Uterus (tissue), 3 donors: ENCODE measurements at regions not wholly inside any gene's neighbourhood (a gene's known extent, or its start where the extent isn't known, plus 50 kb on each side); places are given as distances from the start of the nearest gene placed in this dataset.
"Not testable (repeated sequence)": the region's sequence is repeated elsewhere in the genome, so short reads cannot be mapped to it uniquely, and the experiment has no call there.

Source experiments
- DNase-seq, 2 donors: peaks; one replicate each; pipeline ENCODE4 v3.0.0-alpha.2; 2019 to 2020
- H3K27ac ChIP-seq, 2 donors: fragments of 200-600 bp; sonication (generic); 1 replicate in 1 of 2; 2 replicates in 1 of 2; pipeline ENCODE4 v1.5.1; 2016 to 2018
- H3K27me3 ChIP-seq, 2 donors: fragments of 200-600 bp; sonication (generic); one replicate each; pipeline ENCODE4 v1.5.1; 2018 to 2019; ENCODE audit warnings: control low read depth in 1 of 2
- H3K36me3 ChIP-seq, 2 donors: fragments of 200-600 bp; sonication (generic); one replicate each; pipeline ENCODE4 v1.5.1; 2019; ENCODE audit warnings: control low read depth in 1 of 2
- H3K4me1 ChIP-seq, 2 donors: fragments of 200-600 bp; sonication (generic); one replicate each; pipeline ENCODE4 v1.5.1; 2018 to 2019; ENCODE audit warnings: control low read depth in 1 of 2
- H3K4me3 ChIP-seq, 2 donors: fragments of 200-600 bp; sonication (generic); 1 replicate in 1 of 2; 2 replicates in 1 of 2; pipeline ENCODE4 v1.5.1; 2018 to 2019; ENCODE audit warnings: mild to moderate bottlenecking in 1 of 2
- H3K9me3 ChIP-seq, 2 donors: fragments of 200-600 bp; sonication (generic); one replicate each; pipeline ENCODE4 v1.5.1; 2019; ENCODE audit warnings: control low read depth in 1 of 2
- CTCF ChIP-seq, 4 experiments: fragments of 200-600 bp in 2 of 4; fragments of 450-650 bp in 2 of 4; sonication (generic) in 2 of 4; IDR thresholded peaks; one replicate each; pipeline ENCODE4 v1.5.1; 2016 to 2019; ENCODE audit warnings: antibody characterized with exemption in 4 of 4, mild to moderate bottlenecking in 2 of 4, moderate library complexity in 1 of 4
- POLR2A ChIP-seq, 2 donors: fragments of 450-650 bp; IDR thresholded peaks; one replicate each; pipeline ENCODE4 v1.6.1; 2016; ENCODE audit warnings: antibody characterized with exemption in 2 of 2, mild to moderate bottlenecking in 1 of 2, moderate library complexity in 1 of 2
- intact Hi-C: fragments of 100-400 bp; cut with DNase I; formaldehyde crosslinking; loops from one replicate; pipeline ENCODE4 v1.15.1; 2023; ENCODE audit warnings: low total_unique reads
- donor health status: DM: yes; HTN: yes; CAD: no.

DNA sequence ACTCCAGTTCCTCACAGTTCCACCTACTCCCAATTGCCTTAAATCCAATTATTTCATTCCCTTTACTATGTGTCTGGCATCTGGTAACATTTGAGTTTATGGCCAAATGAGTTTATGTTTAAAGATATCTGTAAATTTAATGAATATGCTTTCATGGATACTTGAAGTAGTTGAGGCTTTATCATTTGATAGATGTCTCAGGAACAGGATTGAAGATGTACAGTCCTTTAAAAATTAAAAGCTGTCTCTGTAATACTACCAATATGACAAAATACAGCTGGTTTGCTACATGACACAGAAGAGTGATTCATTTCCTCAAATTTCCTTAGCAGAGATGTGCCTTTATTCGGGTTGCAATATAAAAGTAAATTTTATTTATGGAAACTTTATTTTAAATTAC lies 2326.0 kb upstream of the ACO1 start:
- Histone ChIP-seq H3K27ac (no peak overlapping the region), H3K4me3 (no peak overlapping the region), H3K27me3 (no peaks in the 10 kb centered on the region), H3K9me3 (no peaks in the 10 kb centered on the region), H3K36me3 (no peaks in the 10 kb centered on the region), H3K4me1 (no peaks in the 10 kb centered on the region)
- intact Hi-C loops: no loop called here
- TF ChIP-seq POLR2A (IDR thresholded peaks at IDR 0.05) (no peak), CTCF (IDR thresholded peaks at IDR 0.05) (no peak)
- no peak for DNase-seq

- TF ChIP-seq CTCF (IDR thresholded peaks at IDR 0.05): no peak
- DNase-seq: no peak
- Histone ChIP-seq H3K27me3 (no peaks in the 10 kb centered on the region), H3K36me3 (no peaks in the 10 kb centered on the region), H3K27ac (no peak overlapping the region), H3K9me3 (no peaks in the 10 kb centered on the region), H3K4me1 (no peaks in the 10 kb centered on the region), H3K4me3 (no peak overlapping the region)
- intact Hi-C loops: no loop called here
These were observed 2323.5 kb upstream of the ACO1 start for GRCh38 chr9:30060976-30061375.

GRCh38 chr9:30065888-30066287 lies 2318.6 kb upstream of the ACO1 start:
- no peak overlapping the region for H3K4me3 ChIP-seq
- no peak for DNase-seq
- H3K27ac ChIP-seq: no peak overlapping the region
- intact Hi-C loops: no loop called here
- no peak for TF ChIP-seq CTCF (IDR thresholded peaks at IDR 0.05)
- TF ChIP-seq POLR2A (IDR thresholded peaks at IDR 0.05): no peak
- no peaks in the 10 kb centered on the region for H3K27me3 ChIP-seq
- H3K4me1 ChIP-seq: no peaks in the 10 kb centered on the region
- H3K9me3 ChIP-seq: no peaks in the 10 kb centered on the region
- H3K36me3 ChIP-seq: no peaks in the 10 kb centered on the region

DNA sequence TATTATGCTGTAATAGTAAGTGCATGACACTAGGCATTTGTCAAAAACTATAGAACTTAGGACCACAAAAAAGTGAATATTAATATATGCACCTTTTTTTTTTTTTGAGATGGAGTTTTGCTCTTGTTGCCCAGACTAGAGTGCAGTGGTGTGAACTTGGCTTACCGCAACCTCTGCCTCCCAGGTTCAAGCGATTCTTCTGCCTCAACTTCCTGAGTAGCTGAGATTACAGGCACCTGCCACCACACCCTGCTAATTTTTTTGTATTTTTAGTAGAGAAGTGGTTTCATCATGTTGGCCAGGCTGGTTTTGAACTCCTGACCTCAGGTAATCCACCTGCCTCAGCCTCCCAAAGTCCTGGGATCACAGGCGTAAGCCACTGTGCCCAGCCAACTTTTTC lies 2315.2 kb upstream of the ACO1 start:
- intact Hi-C loops, H3K4me1 ChIP-seq, H3K27ac ChIP-seq, H3K27me3 ChIP-seq, H3K9me3 ChIP-seq, DNase-seq, H3K4me3 ChIP-seq, H3K36me3 ChIP-seq: not testable (repeated sequence)

GRCh38 chr9:30075022-30075421 lies 2309.4 kb upstream of the ACO1 start:
- intact Hi-C loops: no loop called here

More at GRCh38 chr9:30075022-30075421, 2309.4 kb upstream of the ACO1 start:
- DNase-seq: no peak
- H3K9me3 ChIP-seq: no peaks in the 10 kb centered on the region
- no peaks in the 10 kb centered on the region for H3K4me1 ChIP-seq
- no peaks in the 10 kb centered on the region for H3K27me3 ChIP-seq
- H3K4me3 ChIP-seq: no peak overlapping the region
- TF ChIP-seq POLR2A (IDR thresholded peaks at IDR 0.05) (no peak), CTCF (IDR thresholded peaks at IDR 0.05) (no peak)
- H3K27ac ChIP-seq: no peak overlapping the region
- H3K36me3 ChIP-seq: no peaks in the 10 kb centered on the region
